ENCODE measurements at regions not wholly inside any gene's neighbourhood (a gene's known extent, or its start where the extent isn't known, plus 50 kb on each side); places are given as distances from the start of the nearest gene placed in this dataset.

DNA sequence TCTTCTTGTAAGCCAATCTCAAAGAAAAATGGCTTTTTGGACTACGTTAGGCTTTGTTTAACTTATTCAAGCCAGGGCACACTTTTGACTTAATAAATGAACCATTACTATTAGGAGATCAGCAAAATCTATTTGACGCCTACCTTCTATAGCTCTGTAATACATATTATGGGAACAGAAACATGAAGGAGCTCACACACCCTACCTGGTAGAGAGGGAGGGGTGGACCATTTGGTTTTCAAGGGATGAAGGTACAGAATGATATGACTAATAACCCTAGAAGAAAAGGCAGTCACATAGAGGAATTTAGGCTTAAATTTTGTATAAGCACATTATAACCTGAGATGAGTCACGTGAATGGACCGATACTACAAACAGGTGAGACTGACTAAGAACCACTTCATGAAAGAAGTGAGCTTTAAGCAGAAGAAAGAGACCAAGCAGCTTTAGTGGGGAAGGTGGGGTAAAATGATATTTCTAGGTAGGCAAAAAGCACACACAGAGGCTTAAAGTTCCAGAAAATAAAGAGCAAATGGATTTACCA, 106.8 kb upstream of the CTTNBP2 start:
- Histone ChIP-seq H4K20me1 (ENCODE audit: control insufficient read depth, insufficient read depth) (no peaks in the 10 kb centered on the region), H3K27me3 (replicated peaks in 1 of 2; ENCODE audit: control insufficient read depth in 2 of 2, insufficient read depth in 2 of 2, low read length in 1 of 2) (no peaks in the 10 kb centered on the region; a peak in 1 of 4 replicates), H3K4me3 (no peak overlapping the region), H3K9me3 (replicated peaks; ENCODE audit: control insufficient read depth, insufficient read depth, low read length) (no peaks in the 10 kb centered on the region), H3K9ac (ENCODE audit: control insufficient read depth, insufficient read depth, low read length) (no peak overlapping the region), H3K4me1 (ENCODE audit: control insufficient read depth, insufficient read depth, low read length) (no peaks in the 10 kb centered on the region), H3K4me2 (ENCODE audit: control insufficient read depth, insufficient read depth) (no peak overlapping the region), H3K36me3 (ENCODE audit: control insufficient read depth in 2 of 2, insufficient read depth in 2 of 2, low read length in 1 of 2) (no peaks in the 10 kb centered on the region), H3K79me2 (ENCODE audit: control insufficient read depth, insufficient read depth, low read length) (no peaks in the 10 kb centered on the region), H2AFZ (ENCODE audit: control insufficient read depth, low read depth, low read length) (no peak overlapping the region), H3K27ac (ENCODE audit: control insufficient read depth, insufficient read depth) (no peak overlapping the region)
- ChIA-PET POLR2A (interaction anchor here (0.6 kb wide), 1 partner anchor 282 kb away, joined by 3 read pairs; no protein-coding TSS in a partner anchor), SMC1A (ENCODE audit: uncharacterized antibody, unreplicated experiment) (no interaction called here), CTCF (interaction anchor here (0.6 kb wide), 2 partner anchors 58 to 120 kb away, joined by 3 to 5 read pairs; no protein-coding TSS in a partner anchor), RAD21 (ENCODE audit: unreplicated experiment) (no interaction called here)
- no TSS peak for BruUV-seq (replicated peaks)
- ATAC-seq (no peak), FAIRE-seq (no peak), DNase-seq (ENCODE audit: low read depth, low spot score) (no peak)
- no peak for TF ChIP-seq BCL11A (IDR thresholded peaks at IDR 0.05; ENCODE audit: low read depth, low read length)
- TF ChIP-seq MYC (IDR thresholded peaks at IDR 0.05; ENCODE audit: insufficient read depth, insufficient read length, insufficient replicate concordance, low read length, severe bottlenecking) = no peak
- no peak for TF ChIP-seq TAF1 (IDR thresholded peaks at IDR 0.05; ENCODE audit: borderline replicate concordance, low read depth, low read length)
- TF ChIP-seq BACH1 (IDR thresholded peaks at IDR 0.05; ENCODE audit: borderline replicate concordance) = no peak
- no peak for TF ChIP-seq SMAD1 (IDR thresholded peaks at IDR 0.05; ENCODE audit: low read depth, partially characterized antibody)
- no peak for TF ChIP-seq RCOR1 (conservative IDR thresholded peaks at IDR 0.05; ENCODE audit: low read depth, low read length)
- TF ChIP-seq, protein P1, sequence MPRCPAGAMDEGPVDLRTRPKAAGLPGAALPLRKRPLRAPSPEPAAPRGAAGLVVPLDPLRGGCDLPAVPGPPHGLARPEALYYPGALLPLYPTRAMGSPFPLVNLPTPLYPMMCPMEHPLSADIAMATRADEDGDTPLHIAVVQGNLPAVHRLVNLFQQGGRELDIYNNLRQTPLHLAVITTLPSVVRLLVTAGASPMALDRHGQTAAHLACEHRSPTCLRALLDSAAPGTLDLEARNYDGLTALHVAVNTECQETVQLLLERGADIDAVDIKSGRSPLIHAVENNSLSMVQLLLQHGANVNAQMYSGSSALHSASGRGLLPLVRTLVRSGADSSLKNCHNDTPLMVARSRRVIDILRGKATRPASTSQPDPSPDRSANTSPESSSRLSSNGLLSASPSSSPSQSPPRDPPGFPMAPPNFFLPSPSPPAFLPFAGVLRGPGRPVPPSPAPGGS (IDR thresholded peaks at IDR 0.05; ENCODE audit: borderline replicate concordance, insufficient read depth, low read depth, low read length, poor library complexity, severe bottlenecking) = no peak
- TF ChIP-seq, protein P2, sequence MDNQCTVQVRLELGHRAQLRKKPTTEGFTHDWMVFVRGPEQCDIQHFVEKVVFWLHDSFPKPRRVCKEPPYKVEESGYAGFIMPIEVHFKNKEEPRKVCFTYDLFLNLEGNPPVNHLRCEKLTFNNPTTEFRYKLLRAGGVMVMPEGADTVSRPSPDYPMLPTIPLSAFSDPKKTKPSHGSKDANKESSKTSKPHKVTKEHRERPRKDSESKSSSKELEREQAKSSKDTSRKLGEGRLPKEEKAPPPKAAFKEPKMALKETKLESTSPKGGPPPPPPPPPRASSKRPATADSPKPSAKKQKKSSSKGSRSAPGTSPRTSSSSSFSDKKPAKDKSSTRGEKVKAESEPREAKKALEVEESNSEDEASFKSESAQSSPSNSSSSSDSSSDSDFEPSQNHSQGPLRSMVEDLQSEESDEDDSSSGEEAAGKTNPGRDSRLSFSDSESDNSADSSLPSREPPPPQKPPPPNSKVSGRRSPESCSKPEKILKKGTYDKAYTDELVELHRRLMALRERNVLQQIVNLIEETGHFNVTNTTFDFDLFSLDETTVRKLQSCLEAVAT (IDR thresholded peaks at IDR 0.05) = no peak
- no peak for TF ChIP-seq POLR2AphosphoS2 (IDR thresholded peaks at IDR 0.05; ENCODE audit: low read depth, low read length)
- TF ChIP-seq RUNX3 (IDR thresholded peaks at IDR 0.05; ENCODE audit: low read length) = no peak
- intact Hi-C loops (cut with micrococcal nuclease; ENCODE audit: unreplicated experiment) (no loop called here), in situ Hi-C loops (cut with MboI) (no loop called here)
- WGBS (ENCODE audit: insufficient coverage, insufficient replicate concordance, low lambda C conversion rate, missing lambda C conversion rate) = 41% methylated on average over 4 of the region's 4 CpGs
